Neuronal stem cell (in vitro differentiated cells): ENCODE measurements at regions not wholly inside any gene's neighbourhood (a gene's known extent, or its start where the extent isn't known, plus 50 kb on each side); places are given as distances from the start of the nearest gene placed in this dataset.
"Not testable (repeated sequence)": the region's sequence is repeated elsewhere in the genome, so short reads cannot be mapped to it uniquely, and the experiment has no call there.

ENCODE experiments used
- DNase-seq: peaks from one replicate; pipeline ENCODE4 v3.0.0-alpha.2; 2013; ENCODE audit warnings: low spot score
- H2AFZ ChIP-seq: one replicate; pipeline ENCODE4 v1.6.1; 2013; ENCODE audit warnings: mild to moderate bottlenecking, low read length, inconsistent platforms
- H2AK5ac ChIP-seq: 2 replicates; pipeline ENCODE4 v1.6.1; 2013; ENCODE audit warnings: low read depth, mild to moderate bottlenecking, inconsistent platforms, low read length, moderate library complexity, mixed read lengths
- H2BK120ac ChIP-seq: 2 replicates; pipeline ENCODE4 v1.6.1; 2013; ENCODE audit warnings: low read depth, mild to moderate bottlenecking, inconsistent platforms, low read length, moderate library complexity, mixed read lengths
- H2BK12ac ChIP-seq: one replicate; pipeline ENCODE4 v1.6.1; 2013; ENCODE audit warnings: low read length, inconsistent platforms
- H2BK15ac ChIP-seq: 2 replicates; pipeline ENCODE4 v1.6.1; 2013; ENCODE audit warnings: mild to moderate bottlenecking, low read length, inconsistent platforms, mixed read lengths
- H2BK5ac ChIP-seq: one replicate; pipeline ENCODE4 v1.6.1; 2013; ENCODE audit warnings: inconsistent platforms, mild to moderate bottlenecking, low read length, moderate library complexity
- H3K14ac ChIP-seq: one replicate; pipeline ENCODE4 v1.6.1; 2013; ENCODE audit warnings: low read length, inconsistent platforms
- H3K18ac ChIP-seq: 2 replicates; pipeline ENCODE4 v1.6.1; 2013; ENCODE audit warnings: low read length, inconsistent platforms
- H3K23ac ChIP-seq: 2 replicates; pipeline ENCODE4 v1.6.1; 2013; ENCODE audit warnings: low read depth, mild to moderate bottlenecking, mixed read lengths, low read length, inconsistent platforms; ENCODE audit not compliant: poor library complexity
- H3K27ac ChIP-seq: replicated peaks from 3 replicates; pipeline ENCODE4 v1.5.1; 2013; ENCODE audit warnings: low read length, inconsistent platforms
- H3K27me3 ChIP-seq, 3 experiments: 2 replicates each; pipeline ENCODE4 v1.6.1; 2013; ENCODE audit warnings: low read length in 3 of 3, mild to moderate bottlenecking in 2 of 3, inconsistent platforms in 1 of 3, low read depth in 1 of 3, mixed read lengths in 1 of 3, moderate library complexity in 1 of 3; ENCODE audit not compliant: control insufficient read depth in 3 of 3, insufficient read depth in 3 of 3
- H3K36me3 ChIP-seq, 2 donors: replicated peaks in 1 of 2; 2 replicates each; pipeline ENCODE4 v1.6.1; 2013; ENCODE audit warnings: low read length in 2 of 2; ENCODE audit not compliant: control insufficient read depth in 2 of 2, insufficient read depth in 2 of 2
- H3K4ac ChIP-seq: 2 replicates; pipeline ENCODE4 v1.6.1; 2013; ENCODE audit warnings: inconsistent platforms, mild to moderate bottlenecking, low read length, moderate library complexity
- H3K4me1 ChIP-seq, 2 donors: 1 replicate in 1 of 2; 2 replicates in 1 of 2; pipeline ENCODE4 v1.6.1; 2013; ENCODE audit warnings: low read length in 2 of 2, low read depth in 1 of 2; ENCODE audit not compliant: control insufficient read depth in 2 of 2, insufficient read depth in 1 of 2
- H3K4me2 ChIP-seq: one replicate; pipeline ENCODE4 v1.6.1; 2013; ENCODE audit warnings: mild to moderate bottlenecking, low read length, inconsistent platforms; ENCODE audit not compliant: insufficient read depth, poor library complexity, severe bottlenecking
- H3K4me3 ChIP-seq, 2 donors: 2 replicates each; pipeline ENCODE4 v1.5.1; 2013; ENCODE audit warnings: low read length in 2 of 2, mild to moderate bottlenecking in 2 of 2, inconsistent platforms in 1 of 2, moderate library complexity in 1 of 2
- H3K79me1 ChIP-seq: one replicate; pipeline ENCODE4 v1.6.1; 2013; ENCODE audit warnings: low read depth, mild to moderate bottlenecking, inconsistent platforms, low read length, moderate library complexity
- H3K9ac ChIP-seq: one replicate; pipeline ENCODE4 v1.6.1; 2013; ENCODE audit warnings: mild to moderate bottlenecking, low read depth, low read length, inconsistent platforms; ENCODE audit not compliant: poor library complexity
- H3K9me3 ChIP-seq, 2 donors: replicated peaks in 1 of 2; 2 replicates each; pipeline versions ENCODE3 to v1.6.1; 2013; ENCODE audit warnings: low read length in 2 of 2, mild to moderate bottlenecking in 2 of 2, inconsistent platforms in 1 of 2, low read depth in 1 of 2, mixed read lengths in 1 of 2, moderate library complexity in 1 of 2; ENCODE audit not compliant: control insufficient read depth in 2 of 2, insufficient read depth in 1 of 2
- H4K8ac ChIP-seq: one replicate; pipeline ENCODE4 v1.6.1; 2013; ENCODE audit warnings: low read depth, mild to moderate bottlenecking, inconsistent platforms, low read length, moderate library complexity
- H4K91ac ChIP-seq: one replicate; pipeline ENCODE4 v1.6.1; 2013; ENCODE audit warnings: low read length, low read depth, mild to moderate bottlenecking, inconsistent platforms; ENCODE audit not compliant: poor library complexity
- WGBS, 2 donors: extraction: QIAGEN DNeasy Blood & Tissue Kit; methylation state at CpG; one replicate each; pipeline ENCODE4 v1.1.7; 2013; ENCODE audit warnings: missing lambda C conversion rate in 2 of 2, mixed read lengths in 1 of 2; ENCODE audit not compliant: insufficient read length in 2 of 2, insufficient replicate concordance in 1 of 2; ENCODE audit errors: extremely low coverage in 2 of 2; 5-methylcytosine and 5-hydroxymethylcytosine counted together

GRCh38 chr9:115818651-115819050, 334.9 kb upstream of the PAPPA start:
- not testable (repeated sequence) for H3K4ac ChIP-seq, H3K9me3 ChIP-seq, H3K79me1 ChIP-seq, H3K4me1 ChIP-seq, H3K23ac ChIP-seq, H2AFZ ChIP-seq, H3K4me3 ChIP-seq, H2BK15ac ChIP-seq, H3K27me3 ChIP-seq, H4K91ac ChIP-seq, H3K27ac ChIP-seq, H2AK5ac ChIP-seq, H3K18ac ChIP-seq, H2BK12ac ChIP-seq, H3K4me2 ChIP-seq, DNase-seq, H3K9ac ChIP-seq, H2BK5ac ChIP-seq, H3K14ac ChIP-seq, H2BK120ac ChIP-seq, H3K36me3 ChIP-seq, H4K8ac ChIP-seq
- no CpG with 5 or more reads among the region's 2 CpGs for WGBS, 2 donors

- Histone ChIP-seq H3K4me2 (no peak overlapping the region), H3K9ac (no peak overlapping the region), H3K27me3 (no peaks in the 10 kb centered on the region), H3K4me1 (no peaks in the 10 kb centered on the region), H2AFZ (no peak overlapping the region), H3K4ac (no peak overlapping the region), H2BK15ac (no peak overlapping the region), H3K23ac (no peak overlapping the region), H3K79me1 (no peaks in the 10 kb centered on the region), H3K18ac (no peak overlapping the region), H2BK120ac (no peak overlapping the region), H3K9me3 (peaks cover 0 to 2% of the 10 kb centered on the region in 2 donors), H3K36me3 (no peaks in the 10 kb centered on the region), H4K8ac (no peak overlapping the region), H2BK12ac (no peak overlapping the region), H2BK5ac (no peak overlapping the region), H3K4me3 (no peak overlapping the region), H3K27ac (no peak overlapping the region), H2AK5ac (no peak overlapping the region), H3K14ac (no peak overlapping the region), H4K91ac (no peak overlapping the region)
- no CpG with 5 or more reads among the region's 1 CpG for WGBS, 2 donors
- no peak for DNase-seq
Measured at GRCh38 chr9:115832031-115832430, 321.6 kb upstream of the PAPPA start.

- Histone ChIP-seq H2BK120ac (no peak overlapping the region), H3K4me1 (no peaks in the 10 kb centered on the region), H3K4me2 (no peak overlapping the region), H3K79me1 (no peaks in the 10 kb centered on the region), H3K4ac (no peak overlapping the region), H3K18ac (no peak overlapping the region), H2BK15ac (no peak overlapping the region), H3K9me3 (peaks cover 0 to 2% of the 10 kb centered on the region in 2 donors), H3K27me3 (no peaks in the 10 kb centered on the region), H2BK5ac (no peak overlapping the region), H3K9ac (no peak overlapping the region), H4K8ac (no peak overlapping the region), H2AK5ac (no peak overlapping the region), H3K23ac (no peak overlapping the region), H3K14ac (no peak overlapping the region), H4K91ac (no peak overlapping the region), H3K4me3 (no peak overlapping the region), H2BK12ac (no peak overlapping the region), H3K27ac (no peak overlapping the region), H2AFZ (no peak overlapping the region), H3K36me3 (no peaks in the 10 kb centered on the region)
- WGBS, 2 donors = no CpG with 5 or more reads among the region's 4 CpGs
- DNase-seq = no peak
Measured at GRCh38 chr9:115837618-115838017, 316.0 kb upstream of the PAPPA start.

GRCh38 chr9:115838417-115838816, 315.2 kb upstream of the PAPPA start:
- Histone ChIP-seq H3K9me3 (peaks cover 0 to 2% of the 10 kb centered on the region in 2 donors), H3K18ac (no peak overlapping the region), H4K8ac (no peak overlapping the region), H4K91ac (no peak overlapping the region), H2BK15ac (no peak overlapping the region), H3K27me3 (no peaks in the 10 kb centered on the region), H3K27ac (no peak overlapping the region), H3K23ac (no peak overlapping the region), H2BK5ac (no peak overlapping the region), H3K4me2 (no peak overlapping the region), H2BK120ac (no peak overlapping the region), H3K4me3 (no peak overlapping the region), H3K4ac (no peak overlapping the region), H3K14ac (no peak overlapping the region), H3K9ac (no peak overlapping the region), H2AK5ac (no peak overlapping the region), H3K4me1 (no peaks in the 10 kb centered on the region), H2AFZ (no peak overlapping the region), H3K36me3 (no peaks in the 10 kb centered on the region), H3K79me1 (no peaks in the 10 kb centered on the region), H2BK12ac (no peak overlapping the region)
- WGBS, 2 donors = no CpG with 5 or more reads among the region's 3 CpGs
- DNase-seq = no peak
